Fibroblast of villous mesenchyme (primary cell): ENCODE measurements at regions not wholly inside any gene's neighbourhood (a gene's known extent, or its start where the extent isn't known, plus 50 kb on each side); places are given as distances from the start of the nearest gene placed in this dataset.

Source experiments
- DNase-seq: peaks from one replicate; pipeline ENCODE4 v3.0.0-alpha.2; 2010; ENCODE audit warnings: low read depth
- H3K4me3 ChIP-seq: 2 replicates; pipeline ENCODE4 v1.5.1; 2011; ENCODE audit warnings: low read depth, mild to moderate bottlenecking, low read length
- CTCF ChIP-seq: IDR thresholded peaks from 2 replicates; pipeline ENCODE4 v1.5.1; 2012; ENCODE audit warnings: low read depth, mild to moderate bottlenecking, low read length; ENCODE audit not compliant: insufficient read depth

DNA sequence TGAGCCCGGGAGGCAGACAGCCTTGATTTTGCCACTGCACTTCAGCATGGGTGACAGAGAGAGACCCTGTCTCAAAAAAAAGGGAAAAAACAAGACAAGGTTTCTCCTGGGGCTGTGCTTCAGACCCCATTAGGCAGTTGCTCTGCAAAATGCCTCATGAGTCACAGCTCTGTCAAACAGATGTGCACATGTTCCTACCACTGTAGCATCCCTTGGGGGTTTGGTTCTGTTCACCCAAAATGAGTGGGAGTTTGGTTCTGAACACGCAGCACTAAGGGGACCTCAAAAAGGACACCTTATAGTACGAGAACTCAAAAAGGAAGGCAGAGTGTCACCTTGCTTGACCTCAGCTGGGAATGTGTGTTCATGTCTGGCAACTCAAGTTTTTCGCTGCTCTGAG, 134.9 kb downstream of the RPIA start:
- DNase-seq: no peak
- H3K4me3 ChIP-seq: no peak overlapping the region
- no peak for TF ChIP-seq CTCF

- H3K4me3 ChIP-seq: no peak overlapping the region
- TF ChIP-seq CTCF: no peak
- no peak for DNase-seq
These were observed 136.3 kb downstream of the RPIA start for GRCh38 chr2:88827821-88828220.

DNA sequence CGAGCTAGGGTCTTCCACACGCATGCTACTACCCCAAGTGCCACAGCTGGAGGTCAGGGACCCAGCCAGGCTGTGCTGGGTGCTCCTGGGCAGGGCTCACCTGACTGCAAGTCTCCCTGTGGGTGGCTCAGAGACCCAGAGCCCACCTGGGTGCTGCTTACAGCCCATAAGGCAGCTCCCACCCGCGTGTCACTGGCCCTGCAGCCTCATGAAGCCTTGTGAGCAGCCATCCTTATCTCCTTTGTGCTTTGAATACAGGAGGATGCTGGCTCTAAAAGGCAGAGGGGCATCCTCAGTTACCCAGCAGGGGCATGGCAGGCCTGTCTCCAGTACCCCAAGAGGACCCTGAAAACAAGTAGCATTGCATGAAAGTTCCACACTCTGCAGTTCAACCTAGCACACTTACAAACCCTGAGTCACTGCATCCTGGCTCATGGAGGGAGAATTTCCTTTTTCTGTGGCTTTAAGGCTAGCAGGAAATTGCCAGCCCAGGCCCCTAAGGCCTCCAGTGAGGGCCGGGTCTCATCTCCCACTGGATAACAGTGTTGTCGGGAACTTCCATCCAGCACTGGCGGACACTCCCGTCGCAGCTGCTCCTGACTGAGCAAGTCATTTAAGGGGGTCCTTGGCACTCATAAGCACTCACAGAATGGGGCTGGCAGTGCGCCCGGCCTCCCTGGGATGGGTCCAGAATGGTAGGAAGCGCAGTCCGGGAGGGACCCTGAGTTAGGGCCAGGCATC, 137.1 kb downstream of the RPIA start:
- DNase-seq: no peak
- no peak for TF ChIP-seq CTCF
- H3K4me3 ChIP-seq: no peak overlapping the region

GRCh38 chr2:88829607-88830463, 138.4 kb downstream of the RPIA start:
- DNase-seq: no peak
- no peak overlapping the region for H3K4me3 ChIP-seq
- TF ChIP-seq CTCF: no peak

GRCh38 chr2:88831071-88831791, 139.8 kb downstream of the RPIA start:
- no peak overlapping the region for H3K4me3 ChIP-seq
- DNase-seq: no peak
- TF ChIP-seq CTCF: no peak

- peak; percentile 26 for DNase-seq
- peak; percentile 73 for TF ChIP-seq CTCF
- H3K4me3 ChIP-seq: no peak overlapping the region
These were observed 140.3 kb downstream of the RPIA start for GRCh38 chr2:88831792-88832248.
